ENCODE measurements at regions not wholly inside any gene's neighbourhood (a gene's known extent, or its start where the extent isn't known, plus 50 kb on each side); places are given as distances from the start of the nearest gene placed in this dataset.
"Not testable (repeated sequence)": the region's sequence is repeated elsewhere in the genome, so short reads cannot be mapped to it uniquely, and the experiment has no call there.

GRCh38 chr12:24349051-24349799 is 399.8 kb upstream of the SOX5 start:
- H3K27ac ChIP-seq = no peak overlapping the region
- DNase-seq = no peak
- no peak for ATAC-seq
- intact Hi-C loops (cut with DNase I) = no loop called here
- H3K9me3 ChIP-seq = no peaks in the 10 kb centered on the region
- no peaks in the 10 kb centered on the region for H3K27me3 ChIP-seq (ENCODE audit: low read depth)
- H3K36me3 ChIP-seq = no peaks in the 10 kb centered on the region
- TF ChIP-seq CTCF (IDR thresholded peaks at IDR 0.05) = no peak
- no peaks in the 10 kb centered on the region for H3K4me1 ChIP-seq
- no peak overlapping the region for H3K4me3 ChIP-seq

GRCh38 chr12:24348180-24348579 is 398.7 kb upstream of the SOX5 start:
- H3K9me3 ChIP-seq; H3K27ac ChIP-seq; H3K4me1 ChIP-seq; DNase-seq; H3K4me3 ChIP-seq; H3K27me3 ChIP-seq (ENCODE audit: low read depth); ATAC-seq; H3K36me3 ChIP-seq; intact Hi-C loops (cut with DNase I): not testable (repeated sequence)

GRCh38 chr12:24328261-24328660 is 378.8 kb upstream of the SOX5 start:
- H3K4me1 ChIP-seq = no peaks in the 10 kb centered on the region
- intact Hi-C loops (cut with DNase I) = no loop called here
- no peaks in the 10 kb centered on the region for H3K36me3 ChIP-seq
- no peaks in the 10 kb centered on the region for H3K9me3 ChIP-seq
- H3K27ac ChIP-seq = no peak overlapping the region
- H3K27me3 ChIP-seq (ENCODE audit: low read depth) = no peaks in the 10 kb centered on the region
- no peak for TF ChIP-seq CTCF (IDR thresholded peaks at IDR 0.05)
- DNase-seq (no peak), ATAC-seq (no peak)
- no peak overlapping the region for H3K4me3 ChIP-seq

- intact Hi-C loops (cut with DNase I) = no loop called here
- TF ChIP-seq CTCF (IDR thresholded peaks at IDR 0.05) = no peak
- no peaks in the 10 kb centered on the region for H3K36me3 ChIP-seq
- no peak overlapping the region for H3K27ac ChIP-seq
- ATAC-seq = no peak
- H3K9me3 ChIP-seq = no peaks in the 10 kb centered on the region
- H3K27me3 ChIP-seq (ENCODE audit: low read depth) = no peaks in the 10 kb centered on the region
- DNase-seq = no peak
- H3K4me3 ChIP-seq = no peak overlapping the region
- no peaks in the 10 kb centered on the region for H3K4me1 ChIP-seq
Measured at GRCh38 chr12:24325331-24325730, 375.9 kb upstream of the SOX5 start.

GRCh38 chr12:24307716-24308335 is 358.4 kb upstream of the SOX5 start:
- no peaks in the 10 kb centered on the region for H3K27me3 ChIP-seq (ENCODE audit: low read depth)
- no peak overlapping the region for H3K27ac ChIP-seq
- no peaks in the 10 kb centered on the region for H3K36me3 ChIP-seq
- intact Hi-C loops (cut with DNase I) = no loop called here
- H3K4me3 ChIP-seq = no peak overlapping the region
- peak; percentile 82 to 89 for ATAC-seq
- DNase-seq = peak; percentile 45
- no peaks in the 10 kb centered on the region for H3K9me3 ChIP-seq
- TF ChIP-seq CTCF (IDR thresholded peaks at IDR 0.05) = no peak
- H3K4me1 ChIP-seq = no peaks in the 10 kb centered on the region

GRCh38 chr12:24307153-24307552 is 357.7 kb upstream of the SOX5 start:
- Histone ChIP-seq H3K9me3 (no peaks in the 10 kb centered on the region), H3K36me3 (no peaks in the 10 kb centered on the region), H3K27ac (no peak overlapping the region), H3K4me3 (no peak overlapping the region), H3K27me3 (ENCODE audit: low read depth) (no peaks in the 10 kb centered on the region), H3K4me1 (no peaks in the 10 kb centered on the region)
- intact Hi-C loops (cut with DNase I) = no loop called here
- TF ChIP-seq CTCF (IDR thresholded peaks at IDR 0.05) = no peak
- no peak for DNase-seq
- no peak for ATAC-seq

Data from lower lobe of right lung (tissue), 2 donors.